ENCODE measurements at regions not wholly inside any gene's neighbourhood (a gene's known extent, or its start where the extent isn't known, plus 50 kb on each side); places are given as distances from the start of the nearest gene placed in this dataset.

DNA sequence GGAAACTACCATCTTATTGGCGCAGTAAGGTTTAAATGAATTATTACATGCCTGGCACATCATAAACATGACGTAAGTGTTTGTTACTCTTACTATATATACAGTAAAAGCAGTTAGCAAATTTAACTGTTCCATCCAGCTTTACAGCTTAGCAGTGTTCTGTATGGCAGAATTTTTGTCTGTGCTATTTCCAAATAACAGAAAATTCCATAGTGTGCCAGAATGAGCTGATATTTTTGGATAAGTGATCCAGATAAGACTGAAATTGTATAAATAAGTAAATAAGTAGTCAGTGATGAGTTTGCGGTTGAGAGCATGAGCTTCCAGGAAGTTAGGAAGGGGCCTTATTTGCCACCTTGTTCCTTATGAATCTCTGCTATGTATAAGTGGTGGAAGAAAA lies 236.5 kb upstream of the SLC10A2 start:
- TF ChIP-seq, protein P1, sequence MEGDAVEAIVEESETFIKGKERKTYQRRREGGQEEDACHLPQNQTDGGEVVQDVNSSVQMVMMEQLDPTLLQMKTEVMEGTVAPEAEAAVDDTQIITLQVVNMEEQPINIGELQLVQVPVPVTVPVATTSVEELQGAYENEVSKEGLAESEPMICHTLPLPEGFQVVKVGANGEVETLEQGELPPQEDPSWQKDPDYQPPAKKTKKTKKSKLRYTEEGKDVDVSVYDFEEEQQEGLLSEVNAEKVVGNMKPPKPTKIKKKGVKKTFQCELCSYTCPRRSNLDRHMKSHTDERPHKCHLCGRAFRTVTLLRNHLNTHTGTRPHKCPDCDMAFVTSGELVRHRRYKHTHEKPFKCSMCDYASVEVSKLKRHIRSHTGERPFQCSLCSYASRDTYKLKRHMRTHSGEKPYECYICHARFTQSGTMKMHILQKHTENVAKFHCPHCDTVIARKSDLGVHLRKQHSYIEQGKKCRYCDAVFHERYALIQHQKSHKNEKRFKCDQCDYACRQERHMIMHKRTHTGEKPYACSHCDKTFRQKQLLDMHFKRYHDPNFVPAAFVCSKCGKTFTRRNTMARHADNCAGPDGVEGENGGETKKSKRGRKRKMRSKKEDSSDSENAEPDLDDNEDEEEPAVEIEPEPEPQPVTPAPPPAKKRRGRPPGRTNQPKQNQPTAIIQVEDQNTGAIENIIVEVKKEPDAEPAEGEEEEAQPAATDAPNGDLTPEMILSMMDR (IDR thresholded peaks at IDR 0.05), result no peak
- no peaks in the 10 kb centered on the region for H3K4me1 ChIP-seq
- H3K27me3 ChIP-seq, result no peaks in the 10 kb centered on the region
- no peaks in the 10 kb centered on the region for H3K36me3 ChIP-seq
- H3K9me3 ChIP-seq, result no peaks in the 10 kb centered on the region
- H3K4me3 ChIP-seq, result no peak overlapping the region
- no peak for DNase-seq (ENCODE audit: low spot score)
- no peak overlapping the region for H3K27ac ChIP-seq

DNA sequence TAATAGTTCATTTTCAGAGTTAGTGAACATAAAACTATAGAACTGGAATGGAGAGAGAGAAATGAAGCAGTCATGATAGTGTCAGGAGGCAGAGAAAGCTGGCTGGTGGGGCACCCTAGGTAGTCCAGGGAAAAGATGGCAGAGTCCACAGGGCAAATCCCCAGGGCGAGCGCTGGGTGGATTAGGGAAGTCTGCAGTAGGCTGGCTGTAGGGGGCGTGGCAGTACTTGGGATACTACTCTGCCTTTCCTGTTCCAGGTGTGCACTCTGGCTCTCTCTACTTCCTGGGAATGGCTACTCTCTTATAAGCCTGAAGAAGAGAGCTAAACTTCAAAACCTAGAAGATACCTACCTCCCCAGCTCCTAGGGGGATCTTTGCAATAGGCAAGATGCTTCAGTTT lies 232.9 kb upstream of the SLC10A2 start:
- Histone ChIP-seq H3K27me3 (no peaks in the 10 kb centered on the region), H3K36me3 (no peaks in the 10 kb centered on the region), H3K9me3 (peaks cover 0 to 11% of the 10 kb centered on the region in 2 donors), H3K4me1 (no peaks in the 10 kb centered on the region), H3K27ac (no peak overlapping the region), H3K4me3 (no peak overlapping the region)
- no peak for DNase-seq (ENCODE audit: low spot score)
- TF ChIP-seq, protein P1 (IDR thresholded peaks at IDR 0.05), result no peak

DNA sequence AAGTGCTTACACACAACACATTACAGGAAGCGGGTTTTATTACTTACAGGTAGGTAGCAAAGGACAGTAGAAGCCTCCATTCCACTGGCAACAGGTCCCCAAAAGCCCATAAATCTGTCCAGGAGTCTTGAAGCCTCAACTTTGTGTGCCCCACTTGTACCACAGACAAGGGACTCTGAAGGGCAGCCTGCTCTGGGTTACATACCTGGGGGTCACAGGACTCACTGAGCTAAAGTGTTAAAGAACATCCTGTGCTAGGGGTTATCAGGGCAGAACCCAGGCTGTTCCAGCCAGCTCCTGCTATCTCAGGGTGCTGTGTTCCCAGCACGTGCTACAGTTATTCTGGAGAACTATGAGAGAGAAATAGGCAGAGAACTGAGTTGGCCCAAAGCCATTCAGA lies 230.9 kb upstream of the SLC10A2 start:
- Histone ChIP-seq H3K4me3 (no peak overlapping the region), H3K27ac (no peak overlapping the region), H3K4me1 (no peaks in the 10 kb centered on the region), H3K36me3 (no peaks in the 10 kb centered on the region), H3K9me3 (peaks cover 0 to 11% of the 10 kb centered on the region in 2 donors), H3K27me3 (no peaks in the 10 kb centered on the region)
- TF ChIP-seq, protein P1 (IDR thresholded peaks at IDR 0.05), result no peak
- DNase-seq (ENCODE audit: low spot score), result no peak

DNA sequence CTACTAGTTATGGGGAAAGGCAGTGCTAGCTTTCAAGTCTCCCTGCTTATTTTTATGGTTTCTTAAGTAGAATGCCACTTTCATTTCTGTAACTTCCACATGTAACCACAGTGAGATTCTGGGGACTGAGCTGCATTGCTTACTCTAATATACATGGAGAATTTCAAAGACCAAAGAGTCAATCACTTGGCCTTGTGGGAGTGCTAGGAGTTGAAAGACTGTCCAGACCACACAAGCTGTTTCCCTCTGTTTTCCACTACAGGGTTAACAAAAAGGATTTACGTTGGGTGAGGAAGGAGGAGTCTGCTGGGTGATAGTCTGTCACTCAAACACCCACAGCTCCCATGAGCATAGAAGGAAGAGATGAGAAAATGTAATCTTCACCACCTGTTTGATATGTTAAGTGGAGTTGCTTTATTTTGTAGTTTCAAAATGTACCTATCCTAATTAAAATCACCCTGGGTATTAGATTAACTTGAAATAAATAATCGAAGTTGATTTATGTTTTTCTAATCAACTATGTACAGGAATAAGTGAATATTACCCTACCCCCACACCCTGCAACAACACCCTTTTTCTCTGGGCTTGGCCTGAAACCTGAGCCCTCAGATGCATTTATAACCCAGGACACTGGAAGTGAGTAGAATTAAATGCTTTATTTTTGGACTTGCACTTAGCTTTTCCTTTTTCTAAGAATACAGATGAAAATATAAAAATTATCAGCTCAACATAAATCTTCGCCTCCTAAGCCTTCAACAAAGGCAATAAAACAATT lies 225.8 kb upstream of the SLC10A2 start:
- no peaks in the 10 kb centered on the region for H3K27me3 ChIP-seq
- no peaks in the 10 kb centered on the region for H3K4me1 ChIP-seq
- TF ChIP-seq, protein P1 (IDR thresholded peaks at IDR 0.05), result no peak

DNA sequence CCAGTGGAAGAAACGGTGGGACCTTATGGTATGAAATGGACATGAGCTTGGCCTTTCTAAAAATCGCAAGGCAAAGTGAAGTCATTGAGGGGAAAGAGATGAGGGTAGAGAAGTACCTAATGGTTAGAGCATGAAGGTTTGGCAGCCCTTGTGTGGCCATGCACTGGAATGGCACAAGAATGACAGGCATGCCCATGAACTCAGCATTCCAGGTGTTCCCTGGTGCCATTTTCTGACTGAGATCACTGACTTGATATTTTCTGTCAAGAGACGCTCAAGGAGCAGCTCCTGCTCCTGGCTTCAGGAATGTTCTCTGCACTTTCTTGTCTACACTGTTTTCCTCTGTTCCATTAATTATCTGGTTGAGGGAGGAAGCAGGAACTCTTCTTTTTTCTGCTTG lies 225.0 kb upstream of the SLC10A2 start:
- TF ChIP-seq, protein P1 (IDR thresholded peaks at IDR 0.05), result no peak

More for the DNA sequence above, 225.8 kb upstream of the SLC10A2 start:
- H3K36me3 ChIP-seq, result no peaks in the 10 kb centered on the region
- no peak overlapping the region for H3K4me3 ChIP-seq
- DNase-seq (ENCODE audit: low spot score), result no peak
- no peak overlapping the region for H3K27ac ChIP-seq
- peaks cover 0 to 4% of the 10 kb centered on the region in 2 donors for H3K9me3 ChIP-seq

DNA sequence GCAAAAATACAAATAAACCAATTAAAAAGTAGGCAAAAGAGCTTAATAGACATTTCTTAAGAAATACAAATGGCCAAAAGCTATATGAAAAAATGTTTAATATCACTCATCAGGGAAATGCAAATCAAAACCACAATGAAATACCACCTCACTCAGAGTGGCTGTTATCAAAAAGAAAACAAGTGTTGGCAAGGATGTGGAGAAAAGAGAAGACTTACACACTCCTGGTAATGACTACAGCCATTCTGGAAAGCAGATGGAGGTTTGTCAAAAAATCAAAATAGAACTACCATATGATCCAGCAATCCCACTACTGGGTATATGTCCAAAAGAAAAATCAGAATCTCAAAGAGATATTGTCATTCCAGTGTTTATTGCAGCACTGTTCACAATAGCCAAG lies 223.5 kb upstream of the SLC10A2 start:
- no peaks in the 10 kb centered on the region for H3K27me3 ChIP-seq
- TF ChIP-seq, protein P1 (IDR thresholded peaks at IDR 0.05), result no peak
- no peaks in the 10 kb centered on the region for H3K9me3 ChIP-seq
- no peak overlapping the region for H3K27ac ChIP-seq
- no peak for DNase-seq (ENCODE audit: low spot score)
- no peaks in the 10 kb centered on the region for H3K4me1 ChIP-seq
- H3K4me3 ChIP-seq, result no peak overlapping the region
- H3K36me3 ChIP-seq, result no peaks in the 10 kb centered on the region

More for the DNA sequence above, 225.0 kb upstream of the SLC10A2 start:
- Histone ChIP-seq H3K36me3 (no peaks in the 10 kb centered on the region), H3K9me3 (no peaks in the 10 kb centered on the region), H3K4me3 (no peak overlapping the region), H3K4me1 (no peaks in the 10 kb centered on the region), H3K27me3 (no peaks in the 10 kb centered on the region), H3K27ac (no peak overlapping the region)
- no peak for DNase-seq (ENCODE audit: low spot score)

Data from right atrium auricular region (tissue), 2 donors.